ENCODE measurements at regions not wholly inside any gene's neighbourhood (a gene's known extent, or its start where the extent isn't known, plus 50 kb on each side); places are given as distances from the start of the nearest gene placed in this dataset.
"Not testable (repeated sequence)": the region's sequence is repeated elsewhere in the genome, so short reads cannot be mapped to it uniquely, and the experiment has no call there.

GRCh38 chr13:90047600-90047999, 1299.9 kb upstream of the MIR17HG start:
- no peak overlapping the region for H3K4me3 Mint-ChIP-seq
- peaks cover 21% of the 10 kb centered on the region for H3K9me3 Mint-ChIP-seq
- no peak for ATAC-seq (replicated peaks)
- no peak overlapping the region for H3K27ac Mint-ChIP-seq
- H3K36me3 Mint-ChIP-seq (ENCODE audit: low read depth): no peaks in the 10 kb centered on the region
- no peaks in the 10 kb centered on the region for H3K27me3 Mint-ChIP-seq
- H3K4me1 Mint-ChIP-seq: no peaks in the 10 kb centered on the region

- Mint-ChIP-seq H3K27ac (no peak overlapping the region), H3K4me1 (no peaks in the 10 kb centered on the region), H3K4me3 (no peak overlapping the region), H3K9me3 (peaks cover 15% of the 10 kb centered on the region), H3K36me3 (ENCODE audit: low read depth) (no peaks in the 10 kb centered on the region), H3K27me3 (no peaks in the 10 kb centered on the region)
- ATAC-seq (replicated peaks): no peak
Measured at GRCh38 chr13:90049989-90050671, 1297.4 kb upstream of the MIR17HG start.

GRCh38 chr13:90055121-90055520, 1292.4 kb upstream of the MIR17HG start:
- H3K27ac Mint-ChIP-seq: no peak overlapping the region
- H3K9me3 Mint-ChIP-seq: peaks cover 6% of the 10 kb centered on the region
- ATAC-seq (replicated peaks): no peak
- H3K4me3 Mint-ChIP-seq: no peak overlapping the region
- no peaks in the 10 kb centered on the region for H3K4me1 Mint-ChIP-seq
- H3K36me3 Mint-ChIP-seq (ENCODE audit: low read depth): no peaks in the 10 kb centered on the region
- H3K27me3 Mint-ChIP-seq: no peaks in the 10 kb centered on the region

GRCh38 chr13:90055760-90056159, 1291.7 kb upstream of the MIR17HG start:
- H3K27ac Mint-ChIP-seq: no peak overlapping the region
- H3K27me3 Mint-ChIP-seq: no peaks in the 10 kb centered on the region
- H3K4me1 Mint-ChIP-seq: no peaks in the 10 kb centered on the region
- H3K9me3 Mint-ChIP-seq: peaks cover 6% of the 10 kb centered on the region
- ATAC-seq (replicated peaks): no peak
- H3K36me3 Mint-ChIP-seq (ENCODE audit: low read depth): no peaks in the 10 kb centered on the region
- H3K4me3 Mint-ChIP-seq: no peak overlapping the region

- H3K9me3 Mint-ChIP-seq; H3K36me3 Mint-ChIP-seq (ENCODE audit: low read depth); H3K27ac Mint-ChIP-seq; H3K27me3 Mint-ChIP-seq; ATAC-seq (replicated peaks); H3K4me1 Mint-ChIP-seq; H3K4me3 Mint-ChIP-seq: not testable (repeated sequence)
Measured at GRCh38 chr13:90064226-90064625, 1283.3 kb upstream of the MIR17HG start.

GRCh38 chr13:90068658-90069057, 1278.8 kb upstream of the MIR17HG start:
- no peak overlapping the region for H3K4me3 Mint-ChIP-seq
- H3K36me3 Mint-ChIP-seq (ENCODE audit: low read depth): no peaks in the 10 kb centered on the region
- H3K27me3 Mint-ChIP-seq: no peaks in the 10 kb centered on the region
- no peak for ATAC-seq (replicated peaks)
- H3K4me1 Mint-ChIP-seq: no peaks in the 10 kb centered on the region
- H3K27ac Mint-ChIP-seq: no peak overlapping the region
- H3K9me3 Mint-ChIP-seq: peaks cover 8% of the 10 kb centered on the region

- Mint-ChIP-seq H3K9me3 (peaks cover 12% of the 10 kb centered on the region), H3K27me3 (no peaks in the 10 kb centered on the region), H3K4me1 (no peaks in the 10 kb centered on the region), H3K27ac (no peak overlapping the region), H3K4me3 (no peak overlapping the region), H3K36me3 (ENCODE audit: low read depth) (no peaks in the 10 kb centered on the region)
- no peak for ATAC-seq (replicated peaks)
Measured at GRCh38 chr13:90070362-90070761, 1277.1 kb upstream of the MIR17HG start.

- H3K36me3 Mint-ChIP-seq (ENCODE audit: low read depth): no peaks in the 10 kb centered on the region
- H3K27me3 Mint-ChIP-seq: no peaks in the 10 kb centered on the region
- peaks cover 12% of the 10 kb centered on the region for H3K9me3 Mint-ChIP-seq
- no peak overlapping the region for H3K4me3 Mint-ChIP-seq
- no peaks in the 10 kb centered on the region for H3K4me1 Mint-ChIP-seq
- no peak overlapping the region for H3K27ac Mint-ChIP-seq
- no peak for ATAC-seq (replicated peaks)
Measured at GRCh38 chr13:90070837-90071525, 1276.5 kb upstream of the MIR17HG start.

GRCh38 chr13:90084684-90085290, 1262.7 kb upstream of the MIR17HG start:
- Mint-ChIP-seq H3K9me3 (peaks cover 14% of the 10 kb centered on the region), H3K4me3 (no peak overlapping the region), H3K27me3 (no peaks in the 10 kb centered on the region), H3K27ac (no peak overlapping the region), H3K4me1 (no peaks in the 10 kb centered on the region), H3K36me3 (ENCODE audit: low read depth) (no peaks in the 10 kb centered on the region)
- no peak for ATAC-seq (replicated peaks)

- H3K27ac Mint-ChIP-seq: no peak overlapping the region
- no peaks in the 10 kb centered on the region for H3K27me3 Mint-ChIP-seq
- H3K4me3 Mint-ChIP-seq: no peak overlapping the region
- no peak for ATAC-seq (replicated peaks)
- H3K9me3 Mint-ChIP-seq: peaks cover 13% of the 10 kb centered on the region
- no peaks in the 10 kb centered on the region for H3K36me3 Mint-ChIP-seq (ENCODE audit: low read depth)
- H3K4me1 Mint-ChIP-seq: no peaks in the 10 kb centered on the region
Measured at GRCh38 chr13:90089051-90089450, 1258.4 kb upstream of the MIR17HG start.

- no peaks in the 10 kb centered on the region for H3K27me3 Mint-ChIP-seq
- no peaks in the 10 kb centered on the region for H3K4me1 Mint-ChIP-seq
- H3K9me3 Mint-ChIP-seq: peaks cover 21% of the 10 kb centered on the region
- no peak overlapping the region for H3K27ac Mint-ChIP-seq
- no peak overlapping the region for H3K4me3 Mint-ChIP-seq
- no peak for ATAC-seq (replicated peaks)
- H3K36me3 Mint-ChIP-seq (ENCODE audit: low read depth): no peaks in the 10 kb centered on the region
Measured at GRCh38 chr13:90091611-90092010, 1255.9 kb upstream of the MIR17HG start.

GRCh38 chr13:90094357-90094756, 1253.1 kb upstream of the MIR17HG start:
- Mint-ChIP-seq H3K4me1 (no peaks in the 10 kb centered on the region), H3K27me3 (no peaks in the 10 kb centered on the region), H3K9me3 (peaks cover 10% of the 10 kb centered on the region), H3K4me3 (no peak overlapping the region), H3K27ac (no peak overlapping the region), H3K36me3 (ENCODE audit: low read depth) (no peaks in the 10 kb centered on the region)
- no peak for ATAC-seq (replicated peaks)

GRCh38 chr13:90098577-90098976, 1248.9 kb upstream of the MIR17HG start:
- peaks cover 18% of the 10 kb centered on the region for H3K9me3 Mint-ChIP-seq
- H3K27me3 Mint-ChIP-seq: no peaks in the 10 kb centered on the region
- H3K36me3 Mint-ChIP-seq (ENCODE audit: low read depth): no peaks in the 10 kb centered on the region
- no peak overlapping the region for H3K4me3 Mint-ChIP-seq
- H3K27ac Mint-ChIP-seq: no peak overlapping the region
- H3K4me1 Mint-ChIP-seq: no peaks in the 10 kb centered on the region
- ATAC-seq (replicated peaks): no peak

GRCh38 chr13:90099847-90100246, 1247.6 kb upstream of the MIR17HG start:
- Mint-ChIP-seq H3K27ac (no peak overlapping the region), H3K27me3 (no peaks in the 10 kb centered on the region)

GRCh38 chr13:90103099-90103784, 1244.2 kb upstream of the MIR17HG start:
- Mint-ChIP-seq H3K36me3 (ENCODE audit: low read depth) (no peaks in the 10 kb centered on the region), H3K9me3 (peaks cover 23% of the 10 kb centered on the region), H3K4me1 (no peaks in the 10 kb centered on the region), H3K4me3 (no peak overlapping the region), H3K27ac (no peak overlapping the region), H3K27me3 (no peaks in the 10 kb centered on the region)
- no peak for ATAC-seq (replicated peaks)

More at GRCh38 chr13:90099847-90100246, 1247.6 kb upstream of the MIR17HG start:
- ATAC-seq (replicated peaks): no peak
- Mint-ChIP-seq H3K4me3 (no peak overlapping the region), H3K36me3 (ENCODE audit: low read depth) (no peaks in the 10 kb centered on the region), H3K9me3 (peaks cover 21% of the 10 kb centered on the region), H3K4me1 (no peaks in the 10 kb centered on the region)

All from activated T-helper 17 cell treated with anti-CD3 and anti-CD28 coated beads, Interleukin-2, amount 50 U/mL, for 72 hours (primary cell).